ENCODE measurements at regions not wholly inside any gene's neighbourhood (a gene's known extent, or its start where the extent isn't known, plus 50 kb on each side); places are given as distances from the start of the nearest gene placed in this dataset.

DNA sequence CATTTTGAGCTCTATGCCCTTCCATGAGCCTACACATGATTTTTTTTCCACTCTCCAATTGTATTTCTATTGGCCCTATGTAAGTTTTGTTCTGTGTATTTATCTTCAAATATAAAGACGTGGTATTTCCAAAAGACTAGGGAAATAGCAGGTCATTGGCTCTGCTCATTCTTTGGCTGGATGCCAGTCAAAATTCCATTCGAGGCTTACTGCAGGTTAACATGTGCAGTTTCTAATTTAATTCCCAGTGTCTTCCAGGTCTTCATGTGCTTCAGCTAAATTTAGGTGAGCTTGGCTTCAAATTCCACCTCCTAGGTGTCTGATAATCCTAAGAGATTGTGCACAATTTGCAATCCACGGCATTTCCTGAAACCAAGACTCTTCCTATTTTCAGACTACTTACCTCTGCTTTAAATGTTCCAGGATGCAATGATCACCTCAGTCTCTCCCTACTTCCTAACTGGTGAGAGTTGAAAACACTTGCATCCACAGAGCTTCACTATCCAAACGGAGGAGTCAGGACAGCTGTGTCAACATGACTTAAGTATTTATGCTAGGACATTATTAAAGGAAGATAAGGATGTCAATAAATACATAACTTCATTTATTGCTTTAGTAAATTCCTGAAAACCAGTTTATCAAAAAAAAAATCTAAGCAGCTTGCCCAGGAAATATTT lies 236.1 kb downstream of the COL12A1 start:
- Histone ChIP-seq H3K4me1 (peaks cover 0 to 7% (median 0%) of the 10 kb centered on the region in 4 donors), H3K36me3 (no peaks in the 10 kb centered on the region), H3K27ac (no peak overlapping the region), H3K9me3 (peaks cover 0 to 4% (median 0%) of the 10 kb centered on the region in 3 donors), H3K27me3 (no peaks in the 10 kb centered on the region), H3K4me3 (no peak overlapping the region)
- TF ChIP-seq, protein P1, sequence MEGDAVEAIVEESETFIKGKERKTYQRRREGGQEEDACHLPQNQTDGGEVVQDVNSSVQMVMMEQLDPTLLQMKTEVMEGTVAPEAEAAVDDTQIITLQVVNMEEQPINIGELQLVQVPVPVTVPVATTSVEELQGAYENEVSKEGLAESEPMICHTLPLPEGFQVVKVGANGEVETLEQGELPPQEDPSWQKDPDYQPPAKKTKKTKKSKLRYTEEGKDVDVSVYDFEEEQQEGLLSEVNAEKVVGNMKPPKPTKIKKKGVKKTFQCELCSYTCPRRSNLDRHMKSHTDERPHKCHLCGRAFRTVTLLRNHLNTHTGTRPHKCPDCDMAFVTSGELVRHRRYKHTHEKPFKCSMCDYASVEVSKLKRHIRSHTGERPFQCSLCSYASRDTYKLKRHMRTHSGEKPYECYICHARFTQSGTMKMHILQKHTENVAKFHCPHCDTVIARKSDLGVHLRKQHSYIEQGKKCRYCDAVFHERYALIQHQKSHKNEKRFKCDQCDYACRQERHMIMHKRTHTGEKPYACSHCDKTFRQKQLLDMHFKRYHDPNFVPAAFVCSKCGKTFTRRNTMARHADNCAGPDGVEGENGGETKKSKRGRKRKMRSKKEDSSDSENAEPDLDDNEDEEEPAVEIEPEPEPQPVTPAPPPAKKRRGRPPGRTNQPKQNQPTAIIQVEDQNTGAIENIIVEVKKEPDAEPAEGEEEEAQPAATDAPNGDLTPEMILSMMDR (IDR thresholded peaks at IDR 0.05), result no peak
- intact Hi-C loops (cut with DNase I; ENCODE audit: low total_unique reads), result no loop called here
- DNase-seq, result no peak

DNA sequence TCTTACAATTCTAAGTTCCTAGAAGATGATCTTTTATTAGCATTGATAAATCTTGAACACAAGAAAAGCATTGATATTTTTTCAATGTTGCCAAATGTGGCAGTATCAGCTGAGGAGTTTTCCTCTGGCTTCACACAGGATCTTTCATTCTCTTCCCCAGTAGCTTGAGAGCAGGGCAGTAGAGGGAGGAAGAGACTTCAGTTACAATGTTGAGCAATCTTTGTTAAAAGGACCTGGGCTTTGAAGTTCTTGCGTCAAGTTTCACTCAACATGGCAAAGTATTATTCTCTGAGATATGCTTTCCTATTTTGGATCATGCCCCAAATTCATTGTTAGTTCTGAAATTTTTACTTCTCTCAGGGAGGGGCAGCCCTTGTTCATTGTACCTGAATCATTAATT lies 238.0 kb downstream of the COL12A1 start:
- Histone ChIP-seq H3K9me3 (peaks cover 0 to 4% (median 0%) of the 10 kb centered on the region in 3 donors), H3K4me1 (no peaks in the 10 kb centered on the region), H3K27ac (no peak overlapping the region), H3K4me3 (no peak overlapping the region), H3K27me3 (no peaks in the 10 kb centered on the region), H3K36me3 (no peaks in the 10 kb centered on the region)
- intact Hi-C loops (cut with DNase I; ENCODE audit: low total_unique reads), result no loop called here
- no peak for DNase-seq
- TF ChIP-seq, protein P1 (IDR thresholded peaks at IDR 0.05), result no peak

DNA sequence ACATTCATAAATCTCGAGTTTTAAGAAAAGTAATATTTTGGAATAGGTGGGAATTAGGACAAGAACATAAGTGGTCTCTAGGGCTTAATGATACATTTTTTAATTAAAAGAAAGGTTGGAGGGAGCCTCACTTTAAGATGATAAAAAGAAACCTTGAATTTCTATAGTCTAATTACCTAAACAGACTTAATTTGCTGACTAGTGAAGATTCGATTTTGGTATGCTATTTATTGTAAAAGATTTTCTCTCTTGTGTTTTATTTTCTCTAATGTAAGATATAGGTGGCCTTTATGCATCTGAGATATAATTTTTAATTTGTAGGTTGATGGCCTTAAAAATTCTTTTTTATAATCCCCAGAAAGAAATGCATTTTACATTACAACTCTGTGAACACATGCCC lies 239.1 kb downstream of the COL12A1 start:
- no peaks in the 10 kb centered on the region for H3K4me1 ChIP-seq
- H3K27me3 ChIP-seq, result no peaks in the 10 kb centered on the region
- no peaks in the 10 kb centered on the region for H3K36me3 ChIP-seq
- intact Hi-C loops (cut with DNase I; ENCODE audit: low total_unique reads), result no loop called here
- TF ChIP-seq, protein P1 (IDR thresholded peaks at IDR 0.05), result no peak
- H3K4me3 ChIP-seq, result no peak overlapping the region
- no peak overlapping the region for H3K27ac ChIP-seq
- no peak for DNase-seq
- H3K9me3 ChIP-seq, result peaks cover 0 to 4% (median 0%) of the 10 kb centered on the region in 3 donors

DNA sequence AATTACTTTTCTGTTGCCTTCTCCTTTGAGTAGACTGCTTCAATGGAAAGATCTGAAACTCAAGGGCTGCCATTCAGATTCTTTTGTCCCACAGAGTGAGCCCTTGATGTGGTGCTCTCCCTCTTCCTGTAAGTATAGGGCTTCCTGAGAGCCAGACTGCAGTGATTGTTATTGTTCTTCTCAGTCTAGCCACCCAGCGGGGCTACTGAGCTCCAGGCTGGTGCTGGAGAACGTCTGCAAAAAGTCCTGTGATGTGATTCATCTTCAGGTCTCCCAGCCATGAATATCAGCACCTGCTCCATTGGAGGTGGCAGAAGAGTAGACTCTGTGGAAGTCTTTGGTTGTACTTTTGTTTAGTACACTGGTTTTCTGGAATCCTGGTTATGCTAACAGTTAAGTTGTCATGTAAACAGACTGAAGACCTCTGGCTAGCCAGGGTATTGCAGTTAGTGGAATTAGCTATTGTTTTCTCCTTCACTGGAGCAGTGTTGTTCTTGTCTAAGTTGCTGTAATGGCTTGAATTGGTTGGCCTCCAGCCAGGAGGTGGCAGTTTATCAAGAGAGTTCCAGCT lies 240.9 kb downstream of the COL12A1 start:
- no peak overlapping the region for H3K4me3 ChIP-seq
- no peaks in the 10 kb centered on the region for H3K27me3 ChIP-seq
- TF ChIP-seq, protein P1 (IDR thresholded peaks at IDR 0.05), result no peak
- no peak overlapping the region for H3K27ac ChIP-seq
- intact Hi-C loops (cut with DNase I; ENCODE audit: low total_unique reads), result no loop called here
- no peaks in the 10 kb centered on the region for H3K4me1 ChIP-seq
- DNase-seq, result no peak
- peaks cover 0 to 4% (median 0%) of the 10 kb centered on the region in 3 donors for H3K9me3 ChIP-seq
- H3K36me3 ChIP-seq, result no peaks in the 10 kb centered on the region

DNA sequence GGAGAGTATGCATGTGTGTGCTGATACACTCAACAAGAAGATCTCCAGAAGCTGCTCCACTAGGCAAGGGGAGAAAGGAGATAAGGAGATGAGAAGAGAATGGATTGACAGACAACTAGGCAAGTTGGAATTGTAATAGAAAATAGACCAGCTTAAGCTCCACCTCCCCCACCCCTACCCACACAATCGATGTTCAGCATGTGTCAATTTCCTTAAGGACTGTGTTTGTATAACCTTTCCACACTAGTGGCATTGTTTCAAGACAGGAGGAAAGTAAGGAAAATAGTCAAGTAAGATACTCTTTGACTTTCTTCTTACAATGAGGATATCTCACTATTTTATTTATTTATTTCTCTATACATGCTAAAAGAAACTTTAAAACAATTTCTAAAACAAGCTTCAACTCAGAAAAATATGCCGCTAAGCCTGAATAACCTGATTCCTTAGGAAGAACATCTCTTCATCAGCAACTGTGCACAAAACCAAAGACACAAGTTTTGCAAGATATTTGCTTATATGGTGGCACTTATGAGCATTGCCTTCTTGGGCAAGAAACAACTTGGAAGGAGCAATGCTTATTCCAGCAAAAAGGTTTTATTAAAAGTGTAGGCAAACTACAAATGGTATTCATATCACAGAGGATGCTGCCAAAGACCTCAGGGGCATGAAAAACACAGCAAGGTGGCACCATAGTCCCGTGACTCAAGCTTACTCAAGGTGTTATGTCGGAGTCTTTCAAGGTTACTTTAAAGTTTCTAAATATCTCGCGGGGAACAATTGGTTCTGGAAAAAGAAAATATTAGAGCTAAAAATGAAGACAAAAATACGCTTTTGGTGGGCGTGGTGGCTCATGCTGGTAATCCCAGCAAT lies 249.1 kb downstream of the COL12A1 start:
- DNase-seq, result no peak
- Histone ChIP-seq H3K4me1 (no peaks in the 10 kb centered on the region), H3K36me3 (no peaks in the 10 kb centered on the region), H3K4me3 (no peak overlapping the region), H3K27ac (no peak overlapping the region), H3K9me3 (peaks cover 0 to 13% (median 7%) of the 10 kb centered on the region in 3 donors), H3K27me3 (no peaks in the 10 kb centered on the region)
- TF ChIP-seq, protein P1 (IDR thresholded peaks at IDR 0.05), result no peak
- intact Hi-C loops (cut with DNase I; ENCODE audit: low total_unique reads), result no loop called here
